ENCODE measurements at regions not wholly inside any gene's neighbourhood (a gene's known extent, or its start where the extent isn't known, plus 50 kb on each side); places are given as distances from the start of the nearest gene placed in this dataset.

DNA sequence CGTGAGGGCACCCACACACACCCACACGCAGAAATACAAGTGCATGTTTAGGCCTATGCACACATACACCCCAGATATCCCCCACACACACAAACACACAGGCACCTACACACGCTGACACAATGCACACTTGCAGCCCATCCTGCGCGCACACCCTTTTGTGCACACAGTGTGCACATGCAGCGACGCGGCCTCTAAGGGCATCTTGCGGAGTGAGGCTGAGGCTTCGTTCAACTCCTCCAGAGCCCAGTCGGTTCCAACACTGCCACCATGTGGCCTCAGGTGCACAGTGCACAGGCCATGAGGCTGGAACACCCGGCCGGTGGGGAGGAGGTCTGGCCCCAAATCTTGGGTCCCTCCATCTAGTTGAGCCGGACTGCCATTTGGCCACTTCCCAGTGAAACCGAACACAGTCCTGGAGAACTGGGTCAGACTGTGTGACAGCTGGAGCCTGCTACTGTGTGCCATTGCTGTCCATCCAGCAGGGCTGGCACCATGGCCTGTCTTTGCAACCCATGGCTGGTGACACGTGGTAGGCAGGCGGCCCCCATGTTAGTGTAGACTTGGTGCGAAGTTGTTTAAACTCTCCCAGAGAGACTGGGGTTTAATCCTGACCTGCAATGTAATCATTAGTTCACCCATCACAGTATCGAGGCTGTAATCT, 97.7 kb upstream of the MVB12B start:
- H3K9ac ChIP-seq (ENCODE audit: control insufficient read depth, extremely low read depth, insufficient read depth, low read length) = no peak overlapping the region
- H3K4me1 ChIP-seq (ENCODE audit: control insufficient read depth, extremely low read depth, insufficient read depth, low read length) = no peaks in the 10 kb centered on the region
- TF ChIP-seq EZH2 (IDR thresholded peaks at IDR 0.05; ENCODE audit: low read length) = no peak
- TF ChIP-seq, protein P1, sequence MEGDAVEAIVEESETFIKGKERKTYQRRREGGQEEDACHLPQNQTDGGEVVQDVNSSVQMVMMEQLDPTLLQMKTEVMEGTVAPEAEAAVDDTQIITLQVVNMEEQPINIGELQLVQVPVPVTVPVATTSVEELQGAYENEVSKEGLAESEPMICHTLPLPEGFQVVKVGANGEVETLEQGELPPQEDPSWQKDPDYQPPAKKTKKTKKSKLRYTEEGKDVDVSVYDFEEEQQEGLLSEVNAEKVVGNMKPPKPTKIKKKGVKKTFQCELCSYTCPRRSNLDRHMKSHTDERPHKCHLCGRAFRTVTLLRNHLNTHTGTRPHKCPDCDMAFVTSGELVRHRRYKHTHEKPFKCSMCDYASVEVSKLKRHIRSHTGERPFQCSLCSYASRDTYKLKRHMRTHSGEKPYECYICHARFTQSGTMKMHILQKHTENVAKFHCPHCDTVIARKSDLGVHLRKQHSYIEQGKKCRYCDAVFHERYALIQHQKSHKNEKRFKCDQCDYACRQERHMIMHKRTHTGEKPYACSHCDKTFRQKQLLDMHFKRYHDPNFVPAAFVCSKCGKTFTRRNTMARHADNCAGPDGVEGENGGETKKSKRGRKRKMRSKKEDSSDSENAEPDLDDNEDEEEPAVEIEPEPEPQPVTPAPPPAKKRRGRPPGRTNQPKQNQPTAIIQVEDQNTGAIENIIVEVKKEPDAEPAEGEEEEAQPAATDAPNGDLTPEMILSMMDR (optimal IDR thresholded peaks at IDR 0.05 in 1 of 3, IDR thresholded peaks at IDR 0.05 in 1 of 3, conservative IDR thresholded peaks at IDR 0.05 in 1 of 3; ENCODE audit: extremely low read depth in 1 of 3, insufficient read depth in 2 of 3, low read length in 3 of 3) = peak; percentile 94 to 99 (median 96)
- no peak overlapping the region for H3K4me2 ChIP-seq (ENCODE audit: control insufficient read depth, extremely low read depth, insufficient read depth, low read depth, low read length)
- no peaks in the 10 kb centered on the region for H3K9me1 ChIP-seq (ENCODE audit: control insufficient read depth, extremely low read depth, insufficient read depth, low read length)
- FAIRE-seq (peak; percentile 94), DNase-seq (ENCODE audit: low read depth, low spot score) (no peak)
- no peaks in the 10 kb centered on the region for H4K20me1 ChIP-seq (ENCODE audit: control insufficient read depth, extremely low read depth, insufficient read depth, low read length)
- H3K79me2 ChIP-seq (ENCODE audit: control insufficient read depth, insufficient read depth, low read length) = no peaks in the 10 kb centered on the region
- H3K4me3 ChIP-seq (ENCODE audit: control insufficient read depth in 2 of 3, extremely low read depth in 1 of 3, insufficient read depth in 2 of 3, low read depth in 1 of 3, low read length in 3 of 3) = no peak overlapping the region
- no peaks in the 10 kb centered on the region for H3K9me3 ChIP-seq (ENCODE audit: control insufficient read depth, low read depth, low read length)
- dilution Hi-C loops (cut with MboI; ENCODE audit: extremely low pct_ligation_motif_present, low sequenced_read_pairs) = no loop called here
- H3K36me3 ChIP-seq (ENCODE audit: control insufficient read depth in 2 of 2, extremely low read depth in 1 of 2, insufficient read depth in 2 of 2, low read length in 2 of 2) = no peaks in the 10 kb centered on the region
- no peak overlapping the region for H2AFZ ChIP-seq (ENCODE audit: control insufficient read depth, low read length)
- H3K27me3 ChIP-seq (ENCODE audit: control insufficient read depth, extremely low read depth, insufficient read depth, low read length) = peaks cover 12% of the 10 kb centered on the region
- H3K27ac ChIP-seq (ENCODE audit: control insufficient read depth, insufficient read depth, low read length) = no peak overlapping the region

DNA sequence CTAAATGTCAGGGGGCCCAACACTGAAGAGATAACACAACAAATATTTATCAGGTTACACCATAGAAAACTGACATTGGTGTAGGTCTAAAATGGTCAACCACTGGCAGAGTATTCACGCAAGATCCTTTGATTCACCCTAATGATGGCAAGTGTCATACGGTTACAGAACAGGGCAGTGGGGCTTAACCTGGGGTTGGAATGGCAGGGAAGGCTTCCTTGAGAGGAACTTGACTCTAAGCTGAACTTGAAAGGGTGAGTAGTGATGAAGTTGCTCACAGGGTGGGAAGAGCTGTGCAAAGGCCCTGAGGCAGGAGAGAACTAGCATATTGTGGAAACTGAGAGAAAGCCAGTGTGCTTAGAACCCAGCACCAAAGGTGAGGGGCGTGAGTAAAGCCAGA, 97.1 kb upstream of the MVB12B start:
- no peaks in the 10 kb centered on the region for H4K20me1 ChIP-seq (ENCODE audit: control insufficient read depth, extremely low read depth, insufficient read depth, low read length)
- H3K36me3 ChIP-seq (ENCODE audit: control insufficient read depth in 2 of 2, extremely low read depth in 1 of 2, insufficient read depth in 2 of 2, low read length in 2 of 2) = no peaks in the 10 kb centered on the region
- H3K9me1 ChIP-seq (ENCODE audit: control insufficient read depth, extremely low read depth, insufficient read depth, low read length) = no peaks in the 10 kb centered on the region
- H3K27ac ChIP-seq (ENCODE audit: control insufficient read depth, insufficient read depth, low read length) = no peak overlapping the region
- H3K27me3 ChIP-seq (ENCODE audit: control insufficient read depth, extremely low read depth, insufficient read depth, low read length) = peaks cover 12% of the 10 kb centered on the region
- dilution Hi-C loops (cut with MboI; ENCODE audit: extremely low pct_ligation_motif_present, low sequenced_read_pairs) = no loop called here
- H3K4me2 ChIP-seq (ENCODE audit: control insufficient read depth, extremely low read depth, insufficient read depth, low read depth, low read length) = no peak overlapping the region
- no peak overlapping the region for H3K9ac ChIP-seq (ENCODE audit: control insufficient read depth, extremely low read depth, insufficient read depth, low read length)
- no peak for TF ChIP-seq EZH2 (IDR thresholded peaks at IDR 0.05; ENCODE audit: low read length)
- no peaks in the 10 kb centered on the region for H3K79me2 ChIP-seq (ENCODE audit: control insufficient read depth, insufficient read depth, low read length)
- no peaks in the 10 kb centered on the region for H3K9me3 ChIP-seq (ENCODE audit: control insufficient read depth, low read depth, low read length)
- DNase-seq (ENCODE audit: low read depth, low spot score) = no peak
- FAIRE-seq = no peak
- no peak overlapping the region for H2AFZ ChIP-seq (ENCODE audit: control insufficient read depth, low read length)
- no peaks in the 10 kb centered on the region for H3K4me1 ChIP-seq (ENCODE audit: control insufficient read depth, extremely low read depth, insufficient read depth, low read length)
- no peak overlapping the region for H3K4me3 ChIP-seq (ENCODE audit: control insufficient read depth in 2 of 3, extremely low read depth in 1 of 3, insufficient read depth in 2 of 3, low read depth in 1 of 3, low read length in 3 of 3)

DNA sequence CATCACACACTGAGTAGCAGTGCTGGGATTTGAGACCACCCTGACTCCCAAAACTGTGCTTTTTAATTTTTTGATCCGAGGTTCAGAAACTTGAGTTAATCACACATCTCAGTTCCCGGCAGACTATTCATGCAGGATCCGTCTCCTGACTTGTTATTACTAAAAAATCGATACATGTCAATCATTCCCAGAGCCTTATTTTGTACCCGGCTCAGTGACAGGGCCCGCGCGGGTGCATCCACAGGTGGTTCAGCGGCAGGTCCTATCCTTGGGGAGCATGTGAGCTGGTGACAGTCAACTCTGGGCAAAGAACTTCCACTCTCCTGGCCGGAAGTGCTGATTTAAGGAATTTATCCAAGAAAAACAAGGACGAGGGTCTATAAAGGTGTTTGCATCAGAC, 95.9 kb upstream of the MVB12B start:
- no peak overlapping the region for H3K27ac ChIP-seq (ENCODE audit: control insufficient read depth, insufficient read depth, low read length)
- H3K9me3 ChIP-seq (ENCODE audit: control insufficient read depth, low read depth, low read length) = no peaks in the 10 kb centered on the region
- no peak overlapping the region for H3K4me3 ChIP-seq (ENCODE audit: control insufficient read depth in 2 of 3, extremely low read depth in 1 of 3, insufficient read depth in 2 of 3, low read depth in 1 of 3, low read length in 3 of 3)
- TF ChIP-seq, protein P1 (optimal IDR thresholded peaks at IDR 0.05 in 1 of 3, IDR thresholded peaks at IDR 0.05 in 1 of 3, conservative IDR thresholded peaks at IDR 0.05 in 1 of 3; ENCODE audit: extremely low read depth in 1 of 3, insufficient read depth in 2 of 3, low read length in 3 of 3) = no peak
- TF ChIP-seq EZH2 (IDR thresholded peaks at IDR 0.05; ENCODE audit: low read length) = no peak
- FAIRE-seq (no peak), DNase-seq (ENCODE audit: low read depth, low spot score) (no peak)
- no peaks in the 10 kb centered on the region for H3K4me1 ChIP-seq (ENCODE audit: control insufficient read depth, extremely low read depth, insufficient read depth, low read length)
- no peaks in the 10 kb centered on the region for H4K20me1 ChIP-seq (ENCODE audit: control insufficient read depth, extremely low read depth, insufficient read depth, low read length)
- no peaks in the 10 kb centered on the region for H3K36me3 ChIP-seq (ENCODE audit: control insufficient read depth in 2 of 2, extremely low read depth in 1 of 2, insufficient read depth in 2 of 2, low read length in 2 of 2)
- no peaks in the 10 kb centered on the region for H3K79me2 ChIP-seq (ENCODE audit: control insufficient read depth, insufficient read depth, low read length)
- no peaks in the 10 kb centered on the region for H3K9me1 ChIP-seq (ENCODE audit: control insufficient read depth, extremely low read depth, insufficient read depth, low read length)
- dilution Hi-C loops (cut with MboI; ENCODE audit: extremely low pct_ligation_motif_present, low sequenced_read_pairs) = no loop called here
- peaks cover 12% of the 10 kb centered on the region for H3K27me3 ChIP-seq (ENCODE audit: control insufficient read depth, extremely low read depth, insufficient read depth, low read length)
- H3K9ac ChIP-seq (ENCODE audit: control insufficient read depth, extremely low read depth, insufficient read depth, low read length) = no peak overlapping the region
- H3K4me2 ChIP-seq (ENCODE audit: control insufficient read depth, extremely low read depth, insufficient read depth, low read depth, low read length) = no peak overlapping the region
- H2AFZ ChIP-seq (ENCODE audit: control insufficient read depth, low read length) = no peak overlapping the region
